Effector memory CD8-positive, alpha-beta T cell (primary cell): ENCODE measurements at regions not wholly inside any gene's neighbourhood (a gene's known extent, or its start where the extent isn't known, plus 50 kb on each side); places are given as distances from the start of the nearest gene placed in this dataset.

ENCODE experiments used
- ATAC-seq: fragments of 150-1000 bp; cut with Tn5 transposase; replicated peaks from 2 replicates; pipeline ENCODE4 v1.10.0; 2021; ENCODE audit warnings: mild to moderate bottlenecking, moderate library complexity
- DNase-seq, 3 experiments: peaks; one replicate each; pipeline ENCODE4 v3.0.0; 2021
- H3K27ac Mint-ChIP-seq, 2 donors: one replicate each; pipeline ENCODE4 v1.8.0; 2022; ENCODE audit warnings: mild to moderate bottlenecking in 2 of 2, mixed read lengths in 2 of 2, moderate library complexity in 2 of 2
- H3K27me3 Mint-ChIP-seq, 2 donors: one replicate each; pipeline ENCODE4 v1.8.0; 2022; ENCODE audit warnings: mixed read lengths in 2 of 2
- H3K36me3 Mint-ChIP-seq: one replicate; pipeline ENCODE4 v1.8.0; 2022; ENCODE audit warnings: mild to moderate bottlenecking, moderate library complexity, mixed read lengths; ENCODE audit not compliant: insufficient read depth
- H3K4me1 Mint-ChIP-seq, 2 donors: one replicate each; pipeline ENCODE4 v1.8.0; 2022; ENCODE audit warnings: low read depth in 2 of 2, mixed read lengths in 2 of 2
- H3K4me3 Mint-ChIP-seq, 2 donors: one replicate each; pipeline ENCODE4 v1.8.0; 2022; ENCODE audit warnings: mild to moderate bottlenecking in 2 of 2, mixed read lengths in 2 of 2, moderate library complexity in 2 of 2
- H3K9me3 Mint-ChIP-seq, 2 donors: one replicate each; pipeline ENCODE4 v1.8.0; 2022; ENCODE audit warnings: mixed read lengths in 2 of 2

DNA sequence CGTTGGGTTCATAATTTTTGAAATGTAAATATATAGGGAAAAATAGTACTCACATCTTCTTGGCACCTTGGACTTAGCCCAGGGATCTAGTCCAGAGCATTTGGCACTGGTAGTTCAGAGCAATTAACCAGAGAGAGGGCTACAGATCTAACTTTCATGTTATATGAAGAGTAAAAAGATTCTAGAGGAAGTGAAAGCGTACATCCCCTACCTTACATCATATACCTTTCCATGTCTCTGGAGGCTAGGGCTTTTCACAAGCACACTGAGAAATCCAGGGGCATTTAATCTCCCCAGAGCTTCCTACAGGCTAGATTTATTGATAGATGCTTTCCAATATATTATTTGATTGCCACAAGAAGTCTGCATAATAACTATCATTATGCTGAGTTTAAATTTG, 687.5 kb upstream of the FBXO33 start:
- no peaks in the 10 kb centered on the region for H3K4me1 Mint-ChIP-seq

DNA sequence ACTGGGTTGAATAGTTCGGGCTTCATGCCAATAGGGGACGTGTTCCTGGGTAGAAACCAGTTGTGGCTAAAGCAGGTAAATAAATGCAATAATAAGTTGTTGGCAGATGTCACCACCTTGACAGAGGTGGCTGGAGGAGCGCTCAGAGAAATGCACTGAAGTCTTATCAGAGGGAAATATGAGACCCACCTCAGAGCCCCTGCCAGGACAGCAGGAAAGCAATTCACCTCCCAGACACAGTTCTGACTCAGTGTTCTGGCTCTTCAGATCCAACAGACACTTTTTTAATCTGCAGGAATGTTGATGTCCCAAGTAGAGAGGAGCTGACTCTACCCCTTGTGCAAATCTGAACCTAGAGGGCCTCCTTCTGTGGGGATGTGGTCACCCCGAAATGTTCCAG, 687.1 kb upstream of the FBXO33 start:
- peaks cover 0 to 10% of the 10 kb centered on the region in 2 donors for H3K9me3 Mint-ChIP-seq
- no peak overlapping the region for H3K4me3 Mint-ChIP-seq
- H3K27me3 Mint-ChIP-seq: no peaks in the 10 kb centered on the region
- ATAC-seq: no peak
- no peaks in the 10 kb centered on the region for H3K36me3 Mint-ChIP-seq
- DNase-seq: no peak
- H3K4me1 Mint-ChIP-seq: no peaks in the 10 kb centered on the region
- no peak overlapping the region for H3K27ac Mint-ChIP-seq

More for the DNA sequence above, 687.5 kb upstream of the FBXO33 start:
- ATAC-seq (no peak), DNase-seq (no peak)
- Mint-ChIP-seq H3K27ac (no peak overlapping the region), H3K4me3 (no peak overlapping the region), H3K36me3 (no peaks in the 10 kb centered on the region), H3K9me3 (peaks cover 0 to 10% of the 10 kb centered on the region in 2 donors), H3K27me3 (no peaks in the 10 kb centered on the region)

DNA sequence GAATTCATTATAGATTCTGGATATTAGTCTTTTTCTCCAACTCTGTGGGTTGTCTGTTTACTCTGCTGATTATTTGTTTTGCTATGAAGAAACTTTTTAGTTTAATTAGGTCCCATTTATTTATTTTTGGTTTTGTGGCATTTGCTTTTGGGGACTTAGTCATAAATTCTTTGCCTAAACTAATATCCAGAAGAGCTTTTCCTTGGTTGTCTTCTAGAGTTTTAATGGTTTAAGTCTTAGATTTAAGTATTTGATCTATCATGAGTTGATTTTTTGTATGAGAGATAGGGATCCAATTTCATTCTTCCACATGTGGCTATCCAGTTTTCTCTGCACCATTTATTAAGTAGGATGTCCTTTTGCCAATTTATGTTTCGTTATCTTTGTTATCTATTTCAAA, 683.4 kb upstream of the FBXO33 start:
- no peaks in the 10 kb centered on the region for H3K36me3 Mint-ChIP-seq
- peaks cover 0 to 10% of the 10 kb centered on the region in 2 donors for H3K9me3 Mint-ChIP-seq
- H3K27me3 Mint-ChIP-seq: no peaks in the 10 kb centered on the region
- no peak overlapping the region for H3K27ac Mint-ChIP-seq
- no peak for DNase-seq
- no peak overlapping the region for H3K4me3 Mint-ChIP-seq
- H3K4me1 Mint-ChIP-seq: no peaks in the 10 kb centered on the region
- no peak for ATAC-seq

DNA sequence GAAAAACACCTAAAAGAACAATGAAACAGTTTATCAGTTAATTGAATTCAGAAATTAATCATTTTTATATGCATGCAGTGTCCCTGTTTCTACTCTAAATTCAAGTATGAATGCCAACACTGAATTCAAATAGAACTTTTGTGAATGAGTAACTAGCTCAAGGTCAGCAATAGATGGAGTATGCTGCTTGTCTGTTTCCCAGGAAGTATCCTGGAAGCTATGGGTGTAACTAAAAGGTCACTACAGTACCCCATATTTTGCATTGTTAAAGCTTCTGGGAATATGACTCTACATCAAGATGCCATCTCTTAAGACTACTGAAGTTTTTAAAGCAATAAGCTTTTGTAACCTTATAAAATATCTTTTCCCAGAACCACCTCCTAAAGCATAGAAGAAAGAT, 681.4 kb upstream of the FBXO33 start:
- no peaks in the 10 kb centered on the region for H3K36me3 Mint-ChIP-seq
- H3K4me1 Mint-ChIP-seq: no peaks in the 10 kb centered on the region
- H3K27me3 Mint-ChIP-seq: no peaks in the 10 kb centered on the region
- H3K27ac Mint-ChIP-seq: no peak overlapping the region
- H3K4me3 Mint-ChIP-seq: no peak overlapping the region
- peaks cover 7 to 9% of the 10 kb centered on the region in 2 donors for H3K9me3 Mint-ChIP-seq
- ATAC-seq (no peak), DNase-seq (no peak)

DNA sequence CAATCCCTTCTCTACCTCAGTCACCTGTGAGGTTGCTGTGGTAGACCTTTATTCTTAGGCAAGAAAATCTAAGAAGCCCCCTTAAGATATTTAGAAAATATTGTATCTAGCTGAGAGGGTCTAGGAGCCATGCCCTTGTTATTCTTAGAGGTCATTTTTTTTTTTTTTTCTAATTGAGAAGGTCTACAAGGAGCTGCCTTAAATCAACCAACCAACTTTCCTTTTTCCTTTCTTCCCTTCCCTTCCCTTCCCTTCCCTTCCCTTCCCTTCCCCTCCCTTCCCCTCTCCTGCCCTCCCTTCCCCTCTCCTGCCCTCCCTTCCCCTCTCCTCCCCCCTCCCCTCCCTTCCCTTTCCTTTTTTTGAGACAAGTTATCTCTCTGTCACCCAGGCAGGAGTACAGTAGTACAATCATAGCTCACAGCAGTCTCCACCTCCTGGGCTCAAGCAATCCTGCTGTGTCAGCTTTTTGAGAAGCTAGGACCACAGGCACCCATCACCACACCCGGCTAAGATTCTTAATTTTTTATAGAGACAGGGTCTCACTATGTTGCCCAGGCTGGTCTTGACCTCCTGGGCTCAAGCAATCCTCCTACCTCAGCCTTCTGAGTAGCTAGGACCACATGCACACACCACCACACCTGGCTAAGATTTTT, 668.4 kb upstream of the FBXO33 start:
- no peaks in the 10 kb centered on the region for H3K9me3 Mint-ChIP-seq
- no peaks in the 10 kb centered on the region for H3K27me3 Mint-ChIP-seq
- DNase-seq (no peak), ATAC-seq (no peak)
- no peaks in the 10 kb centered on the region for H3K36me3 Mint-ChIP-seq
- no peak overlapping the region for H3K4me3 Mint-ChIP-seq
- no peak overlapping the region for H3K27ac Mint-ChIP-seq
- H3K4me1 Mint-ChIP-seq: no peaks in the 10 kb centered on the region

DNA sequence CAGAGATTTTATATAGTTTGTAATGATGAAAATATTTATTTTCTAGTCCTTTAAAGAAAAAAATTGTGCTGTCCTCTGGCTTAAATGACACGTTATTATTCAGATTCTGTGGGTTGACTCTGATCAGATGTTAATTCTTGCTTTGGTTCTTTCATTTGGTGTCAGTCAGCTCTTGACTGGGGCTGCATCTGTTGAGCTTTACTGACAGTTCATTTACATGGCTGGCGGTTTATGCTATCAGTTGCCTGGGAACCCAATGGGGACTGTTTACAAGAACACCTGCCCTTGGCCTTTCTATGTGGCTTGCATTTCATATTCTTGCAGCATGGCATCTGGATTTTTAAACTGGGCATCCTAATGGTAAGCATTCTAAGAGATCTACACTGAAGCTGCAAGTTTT, 667.1 kb upstream of the FBXO33 start:
- H3K4me1 Mint-ChIP-seq: no peaks in the 10 kb centered on the region
- no peak overlapping the region for H3K27ac Mint-ChIP-seq
- no peak for ATAC-seq
- H3K9me3 Mint-ChIP-seq: no peaks in the 10 kb centered on the region
- no peak overlapping the region for H3K4me3 Mint-ChIP-seq
- no peaks in the 10 kb centered on the region for H3K27me3 Mint-ChIP-seq
- H3K36me3 Mint-ChIP-seq: no peaks in the 10 kb centered on the region
- DNase-seq: no peak

DNA sequence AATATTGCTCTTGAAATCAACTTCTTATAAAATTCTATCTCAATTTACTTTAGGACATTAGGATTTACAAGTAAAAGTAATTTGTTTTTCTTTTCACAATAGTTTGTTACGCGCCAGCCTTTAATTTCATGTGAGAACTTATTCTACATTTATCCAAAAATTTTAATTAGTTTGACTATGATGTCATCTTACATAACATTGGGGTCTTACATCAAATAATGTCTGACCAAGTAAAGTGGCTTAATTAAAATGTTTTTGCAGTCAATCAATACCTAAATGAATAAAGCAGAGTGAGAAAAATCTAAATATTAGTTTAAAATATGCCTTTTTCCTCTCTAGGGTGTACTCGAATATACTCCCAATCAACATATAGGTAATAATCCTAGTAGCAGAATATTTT, 666.2 kb upstream of the FBXO33 start:
- no peaks in the 10 kb centered on the region for H3K4me1 Mint-ChIP-seq
- H3K9me3 Mint-ChIP-seq: no peaks in the 10 kb centered on the region
- no peak overlapping the region for H3K27ac Mint-ChIP-seq
- no peak for ATAC-seq
- DNase-seq: no peak
- H3K36me3 Mint-ChIP-seq: no peaks in the 10 kb centered on the region
- H3K27me3 Mint-ChIP-seq: no peaks in the 10 kb centered on the region
- H3K4me3 Mint-ChIP-seq: no peak overlapping the region

DNA sequence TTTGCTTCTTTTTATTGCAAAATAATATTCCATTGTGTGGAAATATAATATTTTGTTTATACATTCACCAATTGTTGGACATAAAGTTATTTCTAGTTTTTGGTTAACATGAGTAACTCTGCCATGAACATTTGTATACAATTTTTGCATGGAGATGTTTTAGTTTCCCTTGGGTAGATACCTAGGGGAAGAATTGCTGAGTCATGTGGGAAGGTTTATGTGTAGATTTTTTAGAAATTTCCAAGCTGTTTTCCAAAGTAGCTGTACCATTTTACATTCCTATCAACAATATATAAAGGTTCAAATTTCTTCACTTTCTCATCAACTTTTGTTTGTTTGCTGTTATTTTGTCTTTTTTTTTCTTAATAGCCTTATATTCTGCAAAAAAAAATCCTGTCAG, 664.7 kb upstream of the FBXO33 start:
- ATAC-seq: no peak
- Mint-ChIP-seq H3K27me3 (no peaks in the 10 kb centered on the region), H3K4me3 (no peak overlapping the region), H3K27ac (no peak overlapping the region), H3K4me1 (no peaks in the 10 kb centered on the region), H3K36me3 (no peaks in the 10 kb centered on the region), H3K9me3 (no peaks in the 10 kb centered on the region)
- no peak for DNase-seq

DNA sequence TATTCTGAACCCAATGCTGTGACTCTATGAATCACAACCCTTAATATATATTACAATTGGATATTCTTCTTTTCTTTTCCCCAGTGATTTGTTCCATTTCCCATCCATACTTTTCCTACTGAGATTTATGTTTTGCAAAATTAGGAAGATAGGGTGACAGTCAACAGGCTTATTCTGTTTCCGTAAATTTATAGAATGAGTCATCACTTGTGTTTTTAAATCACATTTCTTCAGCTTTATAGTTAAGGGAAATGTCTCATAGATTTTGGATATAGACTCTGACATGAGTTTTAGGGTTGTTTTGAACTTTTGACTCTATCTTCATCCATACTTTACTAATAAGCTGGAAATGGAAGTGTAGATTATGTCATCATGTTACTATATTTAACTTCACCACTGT, 661.6 kb upstream of the FBXO33 start:
- Mint-ChIP-seq H3K27ac (no peak overlapping the region), H3K9me3 (peaks cover 2 to 12% of the 10 kb centered on the region in 2 donors), H3K36me3 (no peaks in the 10 kb centered on the region), H3K27me3 (no peaks in the 10 kb centered on the region), H3K4me3 (no peak overlapping the region), H3K4me1 (no peaks in the 10 kb centered on the region)
- ATAC-seq: no peak
- DNase-seq: no peak

DNA sequence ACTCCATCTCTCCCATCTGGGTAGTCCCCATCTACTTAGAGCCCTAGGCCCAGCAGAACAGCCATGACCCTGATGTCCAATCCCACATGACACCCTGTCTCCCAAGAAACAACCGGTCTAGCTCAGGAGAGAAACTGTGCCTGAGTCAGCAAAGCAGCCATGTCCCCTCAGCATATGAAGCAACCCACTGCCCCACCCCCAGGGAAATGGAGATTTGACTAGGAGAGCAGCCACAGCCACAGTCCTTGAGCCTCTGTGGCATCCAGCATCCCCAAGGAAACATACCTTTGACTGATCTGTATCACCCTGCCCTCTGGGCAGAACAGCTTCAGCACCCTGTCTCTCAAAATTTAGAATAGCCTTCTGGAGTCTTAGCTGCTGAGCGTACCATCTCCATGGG, 641.9 kb upstream of the FBXO33 start:
- Mint-ChIP-seq H3K9me3 (peaks cover 3 to 6% of the 10 kb centered on the region in 2 donors), H3K27ac (no peak overlapping the region), H3K36me3 (no peaks in the 10 kb centered on the region), H3K4me1 (no peaks in the 10 kb centered on the region), H3K4me3 (no peak overlapping the region), H3K27me3 (no peaks in the 10 kb centered on the region)
- no peak for ATAC-seq
- no peak for DNase-seq

DNA sequence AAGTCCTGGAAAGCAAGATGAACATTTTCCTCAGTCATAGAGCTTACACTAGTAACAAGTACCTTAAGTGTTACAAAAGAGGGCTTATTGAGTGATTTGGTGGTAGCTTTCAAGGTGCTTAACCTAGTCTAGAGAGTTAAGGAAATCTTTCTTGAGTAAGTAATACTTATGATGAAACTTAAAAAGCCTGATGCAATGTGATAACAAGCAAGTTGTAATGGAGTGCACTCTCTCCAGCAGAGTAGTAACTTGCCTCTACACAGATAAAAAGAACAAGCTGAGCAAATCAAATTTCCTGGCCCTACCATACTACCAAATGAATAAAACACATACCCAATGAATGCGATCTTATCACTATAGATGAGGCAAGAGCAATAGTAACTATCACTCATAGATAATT, 639.9 kb upstream of the FBXO33 start:
- ATAC-seq: no peak
- H3K9me3 Mint-ChIP-seq: peaks cover 3 to 6% of the 10 kb centered on the region in 2 donors
- no peak overlapping the region for H3K4me3 Mint-ChIP-seq
- DNase-seq: no peak
- no peak overlapping the region for H3K27ac Mint-ChIP-seq
- no peaks in the 10 kb centered on the region for H3K36me3 Mint-ChIP-seq
- H3K27me3 Mint-ChIP-seq: no peaks in the 10 kb centered on the region
- H3K4me1 Mint-ChIP-seq: no peaks in the 10 kb centered on the region

DNA sequence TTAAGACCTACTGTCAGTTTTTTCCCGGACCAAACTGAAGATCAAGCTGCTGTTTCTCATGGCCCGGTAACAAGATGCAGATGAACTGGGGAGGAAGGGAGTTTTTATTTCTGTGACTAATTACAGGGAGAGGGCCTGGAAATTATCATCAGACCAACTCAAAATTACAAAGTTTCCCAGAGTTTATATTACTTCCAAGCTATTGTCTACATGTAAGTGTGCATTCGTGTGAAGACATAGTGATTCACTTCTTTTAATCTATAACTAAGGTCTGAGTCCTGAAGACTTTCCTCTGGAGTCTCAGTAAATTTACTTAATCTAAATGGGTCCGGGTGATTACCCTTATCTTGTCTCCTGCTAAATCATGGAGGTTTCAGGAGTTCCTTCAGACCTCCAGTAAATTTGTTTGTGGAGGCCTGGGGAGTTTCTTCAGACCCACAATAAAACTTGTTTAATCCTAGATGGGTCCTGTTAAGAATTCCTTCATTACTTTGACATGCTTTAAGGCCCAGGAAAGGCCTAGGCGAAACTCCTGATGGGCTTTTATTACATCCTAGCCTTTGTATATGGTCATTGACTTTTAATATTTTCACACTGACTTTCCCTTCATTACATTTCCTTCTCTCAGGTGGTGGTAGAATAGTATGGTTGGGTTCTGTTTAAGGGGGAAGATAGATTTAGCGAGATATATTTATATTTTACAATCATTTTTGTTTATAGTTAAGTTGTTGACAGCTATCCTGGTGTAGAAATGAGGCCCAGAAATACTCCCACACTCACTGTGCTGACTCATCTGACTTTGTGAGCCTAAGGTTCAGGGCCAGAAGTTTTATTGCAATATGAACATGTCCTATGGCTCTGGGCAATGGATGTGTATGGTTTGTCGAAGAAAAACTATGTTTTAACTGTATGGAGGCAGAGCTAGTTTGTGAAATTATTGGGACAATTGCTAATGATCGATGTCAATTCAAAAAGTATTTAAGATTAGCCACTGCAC, 627.0 kb upstream of the FBXO33 start:
- Mint-ChIP-seq H3K36me3 (no peaks in the 10 kb centered on the region), H3K9me3 (peaks cover 0 to 7% of the 10 kb centered on the region in 2 donors)
- ATAC-seq: no peak

DNA sequence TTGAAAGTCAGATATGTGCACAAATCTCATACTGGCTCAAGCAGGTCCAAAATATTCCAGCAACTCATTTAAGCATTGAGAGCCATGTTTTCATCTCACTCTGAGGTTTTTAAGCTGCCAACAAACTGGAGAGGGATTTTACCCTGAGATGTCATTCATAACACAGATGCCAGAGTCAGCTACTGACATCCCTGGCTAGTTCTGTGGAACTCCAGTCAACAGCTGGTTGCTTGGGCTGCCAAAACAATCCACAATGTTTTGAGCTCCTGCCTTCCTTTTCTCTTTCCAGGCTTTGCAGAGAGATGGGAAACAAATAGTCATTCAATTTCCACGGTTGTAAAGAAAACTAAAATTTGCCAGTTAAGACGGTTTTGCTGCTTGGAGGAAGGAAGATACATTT, 621.2 kb upstream of the FBXO33 start:
- Mint-ChIP-seq H3K27ac (no peak overlapping the region), H3K9me3 (no peaks in the 10 kb centered on the region), H3K36me3 (no peaks in the 10 kb centered on the region), H3K4me3 (no peak overlapping the region), H3K27me3 (no peaks in the 10 kb centered on the region), H3K4me1 (no peaks in the 10 kb centered on the region)
- DNase-seq (no peak), ATAC-seq (no peak)

More for the DNA sequence above, 627.0 kb upstream of the FBXO33 start:
- H3K4me1 Mint-ChIP-seq: no peaks in the 10 kb centered on the region
- no peak for DNase-seq
- H3K4me3 Mint-ChIP-seq: no peak overlapping the region
- no peaks in the 10 kb centered on the region for H3K27me3 Mint-ChIP-seq
- no peak overlapping the region for H3K27ac Mint-ChIP-seq

DNA sequence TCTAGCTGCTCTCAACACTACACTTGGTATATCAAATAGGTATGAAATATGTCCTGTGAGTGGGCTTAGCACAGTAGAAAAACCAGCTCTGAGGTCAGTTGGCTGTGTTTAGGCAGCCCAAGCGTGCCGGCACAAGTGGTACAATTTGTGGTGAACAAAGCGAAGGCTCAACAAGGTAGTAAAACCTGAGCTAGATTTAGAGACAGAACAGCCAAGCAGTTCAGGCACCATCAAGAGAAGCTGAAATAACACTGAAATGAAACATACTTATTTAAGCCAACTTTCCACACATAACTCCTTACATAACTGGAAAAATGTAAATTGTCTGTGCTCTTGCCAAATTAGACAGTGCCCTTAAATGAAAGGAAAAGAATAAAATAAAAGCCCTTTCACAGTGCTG, 596.8 kb upstream of the FBXO33 start:
- H3K4me3 Mint-ChIP-seq: no peak overlapping the region
- no peak overlapping the region for H3K27ac Mint-ChIP-seq
- ATAC-seq: no peak
- no peaks in the 10 kb centered on the region for H3K4me1 Mint-ChIP-seq
- no peak for DNase-seq
- no peaks in the 10 kb centered on the region for H3K36me3 Mint-ChIP-seq
- H3K9me3 Mint-ChIP-seq: peaks cover 8% of the 10 kb centered on the region in 2 donors
- no peaks in the 10 kb centered on the region for H3K27me3 Mint-ChIP-seq
